Fibroblast of mammary gland (primary cell): ENCODE measurements at regions not wholly inside any gene's neighbourhood (a gene's known extent, or its start where the extent isn't known, plus 50 kb on each side); places are given as distances from the start of the nearest gene placed in this dataset.

Experiments used
- DNase-seq: peaks from one replicate; pipeline ENCODE4 v3.0.0-alpha.2; 2010; ENCODE audit warnings: low read depth
- H3K4me3 ChIP-seq: 2 replicates; pipeline ENCODE4 v1.5.1; 2011; ENCODE audit warnings: low read depth, mild to moderate bottlenecking, low read length, moderate library complexity; ENCODE audit not compliant: control insufficient read depth
- TF ChIP-seq, protein P1 (sequence below): conservative IDR thresholded peaks from 2 replicates; pipeline ENCODE4 v1.5.1; 2011; ENCODE audit warnings: low read depth, low read length, inconsistent platforms; ENCODE audit not compliant: control insufficient read depth, insufficient read depth

DNA sequence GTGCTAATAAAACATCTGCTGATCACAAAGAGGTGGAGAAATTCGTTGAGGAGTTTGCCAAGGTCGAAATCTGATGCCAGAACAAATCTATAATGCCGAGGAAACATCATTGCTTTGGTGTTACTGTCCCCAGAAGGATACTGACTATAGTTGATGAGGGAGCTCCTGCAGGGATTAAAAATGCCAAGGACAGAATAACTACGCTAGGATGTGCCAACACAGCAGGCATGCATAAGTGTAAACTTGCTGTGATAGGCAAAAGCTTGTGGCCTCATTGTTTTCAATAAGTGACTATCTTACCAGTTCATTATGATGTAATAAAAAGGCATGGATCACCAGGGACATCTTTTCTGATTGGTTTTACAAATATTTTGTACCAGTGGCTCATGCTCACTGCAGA is 66.8 kb upstream of the ADCY2 start:
- no peak overlapping the region for H3K4me3 ChIP-seq
- no peak for DNase-seq
- TF ChIP-seq, protein P1, sequence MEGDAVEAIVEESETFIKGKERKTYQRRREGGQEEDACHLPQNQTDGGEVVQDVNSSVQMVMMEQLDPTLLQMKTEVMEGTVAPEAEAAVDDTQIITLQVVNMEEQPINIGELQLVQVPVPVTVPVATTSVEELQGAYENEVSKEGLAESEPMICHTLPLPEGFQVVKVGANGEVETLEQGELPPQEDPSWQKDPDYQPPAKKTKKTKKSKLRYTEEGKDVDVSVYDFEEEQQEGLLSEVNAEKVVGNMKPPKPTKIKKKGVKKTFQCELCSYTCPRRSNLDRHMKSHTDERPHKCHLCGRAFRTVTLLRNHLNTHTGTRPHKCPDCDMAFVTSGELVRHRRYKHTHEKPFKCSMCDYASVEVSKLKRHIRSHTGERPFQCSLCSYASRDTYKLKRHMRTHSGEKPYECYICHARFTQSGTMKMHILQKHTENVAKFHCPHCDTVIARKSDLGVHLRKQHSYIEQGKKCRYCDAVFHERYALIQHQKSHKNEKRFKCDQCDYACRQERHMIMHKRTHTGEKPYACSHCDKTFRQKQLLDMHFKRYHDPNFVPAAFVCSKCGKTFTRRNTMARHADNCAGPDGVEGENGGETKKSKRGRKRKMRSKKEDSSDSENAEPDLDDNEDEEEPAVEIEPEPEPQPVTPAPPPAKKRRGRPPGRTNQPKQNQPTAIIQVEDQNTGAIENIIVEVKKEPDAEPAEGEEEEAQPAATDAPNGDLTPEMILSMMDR, result no peak

DNA sequence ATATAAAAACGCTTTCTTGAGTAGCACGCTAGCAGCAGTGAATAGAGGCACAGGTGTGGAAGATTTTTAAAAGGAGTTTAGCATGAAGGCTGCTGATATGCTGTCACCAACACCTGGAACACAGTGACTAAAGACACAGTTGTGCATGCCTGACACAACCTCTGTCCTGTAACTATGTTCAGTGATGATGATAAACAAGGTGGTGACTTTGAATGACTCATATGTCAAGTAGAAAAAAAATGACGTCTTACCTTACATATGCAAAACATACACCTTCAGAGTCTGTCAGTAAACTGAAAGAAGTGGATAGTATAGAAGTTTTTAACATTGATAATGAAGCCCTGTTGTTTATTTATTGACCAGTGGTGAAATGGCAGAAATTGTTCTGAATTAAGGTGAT is 66.2 kb upstream of the ADCY2 start:
- DNase-seq, result no peak
- TF ChIP-seq, protein P1, result no peak
- no peak overlapping the region for H3K4me3 ChIP-seq

DNA sequence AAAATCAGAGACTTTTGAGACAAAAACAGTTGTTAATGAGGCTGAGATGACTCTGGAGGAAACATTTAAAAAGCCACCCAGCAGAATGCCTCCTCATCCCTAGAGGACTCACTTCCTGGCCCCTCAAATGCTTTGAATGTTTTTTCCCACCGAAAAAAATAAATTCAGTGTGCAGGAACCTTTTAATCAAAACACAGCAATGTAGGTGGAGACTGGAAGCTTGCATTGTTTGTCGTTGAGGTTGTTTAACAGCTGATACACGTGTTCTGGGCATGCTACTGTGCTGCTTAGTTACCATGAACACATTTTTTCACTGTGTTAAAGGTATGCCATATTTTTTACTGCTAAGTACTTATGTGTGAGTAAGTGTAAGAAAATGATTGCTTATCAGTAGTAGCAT is 65.7 kb upstream of the ADCY2 start:
- H3K4me3 ChIP-seq, result no peak overlapping the region
- TF ChIP-seq, protein P1, result no peak
- no peak for DNase-seq

DNA sequence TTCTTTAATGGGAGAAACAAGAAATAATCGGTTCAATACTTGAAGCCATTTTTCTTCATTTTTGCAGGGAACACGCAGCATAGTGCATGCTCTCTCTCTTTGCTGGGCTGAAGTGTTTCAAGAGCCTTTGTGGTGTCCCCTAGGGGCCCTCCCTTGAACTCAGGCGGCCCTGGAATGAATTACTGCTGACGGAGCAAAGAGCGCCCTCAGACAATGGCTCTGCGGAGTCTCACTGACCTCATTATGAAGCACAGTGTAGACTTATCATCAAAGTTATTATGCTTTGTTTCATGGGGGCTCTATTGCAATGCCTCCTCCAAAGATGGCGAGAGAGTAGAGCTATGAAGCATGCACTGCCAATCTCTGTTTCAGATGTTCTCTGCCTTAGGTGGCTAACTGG is 64.8 kb upstream of the ADCY2 start:
- TF ChIP-seq, protein P1, result no peak
- DNase-seq, result no peak

More for the DNA sequence above, 64.8 kb upstream of the ADCY2 start:
- no peak overlapping the region for H3K4me3 ChIP-seq
